HEK293T (cell line): ENCODE measurements at regions not wholly inside any gene's neighbourhood (a gene's known extent, or its start where the extent isn't known, plus 50 kb on each side); places are given as distances from the start of the nearest gene placed in this dataset.

Experiments
- ARNT ChIP-seq: fragments of 450-650 bp; IDR thresholded peaks from 2 replicates; pipeline ENCODE4 v1.6.1; 2017; ENCODE audit warnings: mild to moderate bottlenecking
- BHLHE40 ChIP-seq: fragments of 450-650 bp; IDR thresholded peaks from 2 replicates; pipeline ENCODE4 v1.6.1; 2016; ENCODE audit warnings: mild to moderate bottlenecking, moderate library complexity, borderline replicate concordance
- ELF4 ChIP-seq: fragments of 450-650 bp; IDR thresholded peaks from 2 replicates; pipeline ENCODE4 v1.6.1; 2017; ENCODE audit warnings: antibody characterized with exemption
- FOXM1 ChIP-seq: fragments of 450-650 bp; IDR thresholded peaks from 2 replicates; pipeline ENCODE4 v1.6.1; 2017; ENCODE audit warnings: mild to moderate bottlenecking, borderline replicate concordance
- HDGF ChIP-seq: fragments of 450-650 bp; IDR thresholded peaks from 2 replicates; pipeline ENCODE4 v1.6.1; 2017; ENCODE audit warnings: antibody characterized with exemption, borderline replicate concordance
- SUZ12 ChIP-seq: fragments of 450-650 bp; IDR thresholded peaks from 2 replicates; pipeline ENCODE4 v1.6.1; 2016; ENCODE audit warnings: mild to moderate bottlenecking
- TARDBP ChIP-seq: fragments of 450-650 bp; IDR thresholded peaks from 2 replicates; pipeline ENCODE4 v1.6.1; 2016

DNA sequence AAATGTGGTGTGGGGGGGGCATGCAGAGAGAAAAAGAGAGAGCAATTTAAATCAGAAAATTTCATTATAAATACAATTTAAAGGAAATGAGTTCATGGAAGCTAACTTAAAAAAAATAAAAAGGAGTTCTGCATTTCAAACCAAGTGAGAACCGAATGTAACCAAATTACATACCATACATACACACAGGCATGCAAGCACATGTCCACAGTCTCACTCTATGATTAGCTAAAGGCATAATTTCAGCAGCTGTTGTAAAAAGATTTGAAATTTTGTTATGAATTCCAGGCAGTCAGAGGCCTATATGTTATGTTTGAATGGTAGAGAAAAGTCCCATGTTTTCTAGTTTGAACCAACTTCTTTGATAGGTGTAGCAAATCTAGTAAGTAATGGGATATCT is 611.6 kb upstream of the ADGRL3 start:
- TF ChIP-seq ARNT (no peak), BHLHE40 (no peak), TARDBP (no peak), HDGF (no peak), ELF4 (no peak), SUZ12 (no peak), FOXM1 (no peak)
